ENCODE measurements at regions not wholly inside any gene's neighbourhood (a gene's known extent, or its start where the extent isn't known, plus 50 kb on each side); places are given as distances from the start of the nearest gene placed in this dataset.

- H3K9me3 ChIP-seq (ENCODE audit: low read length), result no peaks in the 10 kb centered on the region
- H3K36me3 ChIP-seq (ENCODE audit: insufficient read depth, low read length), result no peaks in the 10 kb centered on the region
- H3K9me2 ChIP-seq (ENCODE audit: low read depth, low read length), result no peaks in the 10 kb centered on the region
- H3K4me3 ChIP-seq (ENCODE audit: low read depth, low read length, poor library complexity, severe bottlenecking), result no peak overlapping the region
- no peak overlapping the region for H3K27ac ChIP-seq (ENCODE audit: low read depth, low read length, poor library complexity, severe bottlenecking)
- H3K9ac ChIP-seq (ENCODE audit: low read length), result no peak overlapping the region
- H3K4me2 ChIP-seq (ENCODE audit: low read length), result no peak overlapping the region
- no peaks in the 10 kb centered on the region for H4K20me1 ChIP-seq (ENCODE audit: insufficient read depth, low read length)
- H3F3A ChIP-seq (ENCODE audit: insufficient read depth, low read length), result no peaks in the 10 kb centered on the region
- no peaks in the 10 kb centered on the region for H3K79me2 ChIP-seq (ENCODE audit: insufficient read depth, low read length)
- H3K27me3 ChIP-seq (ENCODE audit: insufficient read depth, low read length), result no peaks in the 10 kb centered on the region
- TF ChIP-seq CTCF (IDR thresholded peaks at IDR 0.05; ENCODE audit: low read length) (no peak), EZH2 (IDR thresholded peaks at IDR 0.05; ENCODE audit: borderline replicate concordance, low read length) (no peak)
- H2AFZ ChIP-seq (ENCODE audit: low read length), result no peak overlapping the region
- H3K4me1 ChIP-seq (ENCODE audit: insufficient read depth, low read length, severe bottlenecking), result peaks cover 14% of the 10 kb centered on the region
These were observed 81.5 kb upstream of the AKAP13 start for GRCh38 chr15:85298941-85299340.

GRCh38 chr15:85302271-85302670 lies 78.1 kb upstream of the AKAP13 start:
- Histone ChIP-seq H3K9me2 (ENCODE audit: low read depth, low read length) (no peaks in the 10 kb centered on the region), H3K36me3 (ENCODE audit: insufficient read depth, low read length) (no peaks in the 10 kb centered on the region), H3K79me2 (ENCODE audit: insufficient read depth, low read length) (no peaks in the 10 kb centered on the region), H3K4me3 (ENCODE audit: low read depth, low read length, poor library complexity, severe bottlenecking) (no peak overlapping the region), H3F3A (ENCODE audit: insufficient read depth, low read length) (no peaks in the 10 kb centered on the region), H3K4me2 (ENCODE audit: low read length) (no peak overlapping the region), H3K9ac (ENCODE audit: low read length) (no peak overlapping the region), H2AFZ (ENCODE audit: low read length) (no peak overlapping the region), H4K20me1 (ENCODE audit: insufficient read depth, low read length) (no peaks in the 10 kb centered on the region), H3K27me3 (ENCODE audit: insufficient read depth, low read length) (no peaks in the 10 kb centered on the region), H3K4me1 (ENCODE audit: insufficient read depth, low read length, severe bottlenecking) (peaks cover 18% of the 10 kb centered on the region), H3K9me3 (ENCODE audit: low read length) (no peaks in the 10 kb centered on the region), H3K27ac (ENCODE audit: low read depth, low read length, poor library complexity, severe bottlenecking) (no peak overlapping the region)
- no peak for TF ChIP-seq EZH2 (IDR thresholded peaks at IDR 0.05; ENCODE audit: borderline replicate concordance, low read length)
- TF ChIP-seq CTCF (IDR thresholded peaks at IDR 0.05; ENCODE audit: low read length), result no peak

- Histone ChIP-seq H3K79me2 (ENCODE audit: insufficient read depth, low read length) (no peaks in the 10 kb centered on the region), H3K4me2 (ENCODE audit: low read length) (no peak overlapping the region), H3K4me1 (ENCODE audit: insufficient read depth, low read length, severe bottlenecking) (peaks cover 15% of the 10 kb centered on the region), H2AFZ (ENCODE audit: low read length) (no peak overlapping the region), H3K9ac (ENCODE audit: low read length) (no peak overlapping the region), H3F3A (ENCODE audit: insufficient read depth, low read length) (no peaks in the 10 kb centered on the region), H3K4me3 (ENCODE audit: low read depth, low read length, poor library complexity, severe bottlenecking) (no peak overlapping the region), H3K9me3 (ENCODE audit: low read length) (no peaks in the 10 kb centered on the region), H3K9me2 (ENCODE audit: low read depth, low read length) (no peaks in the 10 kb centered on the region), H3K27me3 (ENCODE audit: insufficient read depth, low read length) (no peaks in the 10 kb centered on the region), H4K20me1 (ENCODE audit: insufficient read depth, low read length) (no peaks in the 10 kb centered on the region), H3K36me3 (ENCODE audit: insufficient read depth, low read length) (no peaks in the 10 kb centered on the region), H3K27ac (ENCODE audit: low read depth, low read length, poor library complexity, severe bottlenecking) (no peak overlapping the region)
- TF ChIP-seq EZH2 (IDR thresholded peaks at IDR 0.05; ENCODE audit: borderline replicate concordance, low read length) (no peak), CTCF (IDR thresholded peaks at IDR 0.05; ENCODE audit: low read length) (no peak)
These were observed 75.4 kb upstream of the AKAP13 start for GRCh38 chr15:85305050-85305449.

All from OCI-LY1 (cell line).